ENCODE measurements at regions not wholly inside any gene's neighbourhood (a gene's known extent, or its start where the extent isn't known, plus 50 kb on each side); places are given as distances from the start of the nearest gene placed in this dataset.

- no peaks in the 10 kb centered on the region for H3K36me3 ChIP-seq
- H3K4me1 ChIP-seq (replicated peaks), result no peaks in the 10 kb centered on the region
- no peaks in the 10 kb centered on the region for H3K9me3 ChIP-seq (replicated peaks)
- DNase-seq (ENCODE audit: low read depth in 1 of 2, low spot score in 2 of 2), result no peak
- no peak overlapping the region for H3K27ac ChIP-seq
- no peaks in the 10 kb centered on the region for H3K27me3 ChIP-seq (replicated peaks)
- no peak overlapping the region for H3K4me3 ChIP-seq
Measured at GRCh38 chr13:55432814-55433213, 1707.9 kb upstream of the PRR20A start.

- no peak for DNase-seq (ENCODE audit: low read depth in 1 of 2, low spot score in 2 of 2)
- Histone ChIP-seq H3K27ac (no peak overlapping the region), H3K27me3 (replicated peaks) (no peaks in the 10 kb centered on the region), H3K9me3 (replicated peaks) (no peaks in the 10 kb centered on the region), H3K36me3 (no peaks in the 10 kb centered on the region), H3K4me1 (replicated peaks) (no peaks in the 10 kb centered on the region), H3K4me3 (no peak overlapping the region)
Measured at GRCh38 chr13:55437162-55437561, 1703.6 kb upstream of the PRR20A start.

- DNase-seq (ENCODE audit: low read depth in 1 of 2, low spot score in 2 of 2), result no peak
- H3K36me3 ChIP-seq, result no peaks in the 10 kb centered on the region
- no peak overlapping the region for H3K27ac ChIP-seq
- no peak overlapping the region for H3K4me3 ChIP-seq
- H3K27me3 ChIP-seq (replicated peaks), result no peaks in the 10 kb centered on the region
- H3K9me3 ChIP-seq (replicated peaks), result no peaks in the 10 kb centered on the region; the same call in 1 of the 2 replicates
- H3K4me1 ChIP-seq (replicated peaks), result no peaks in the 10 kb centered on the region
Measured at GRCh38 chr13:55439450-55439849, 1701.3 kb upstream of the PRR20A start.

- no peak for DNase-seq (ENCODE audit: low read depth in 1 of 2, low spot score in 2 of 2)
- Histone ChIP-seq H3K4me1 (replicated peaks) (no peaks in the 10 kb centered on the region), H3K27me3 (replicated peaks) (no peaks in the 10 kb centered on the region), H3K27ac (no peak overlapping the region), H3K36me3 (no peaks in the 10 kb centered on the region), H3K9me3 (replicated peaks) (no peaks in the 10 kb centered on the region; the same call in 1 of the 2 replicates), H3K4me3 (no peak overlapping the region)
Measured at GRCh38 chr13:55440465-55441085, 1700.1 kb upstream of the PRR20A start.

GRCh38 chr13:55464222-55464621, 1676.5 kb upstream of the PRR20A start:
- Histone ChIP-seq H3K4me3 (no peak overlapping the region), H3K27ac (no peak overlapping the region), H3K4me1 (replicated peaks) (no peaks in the 10 kb centered on the region), H3K27me3 (replicated peaks) (no peaks in the 10 kb centered on the region), H3K36me3 (no peaks in the 10 kb centered on the region), H3K9me3 (replicated peaks) (no peaks in the 10 kb centered on the region)
- no peak for DNase-seq (ENCODE audit: low read depth in 1 of 2, low spot score in 2 of 2)

GRCh38 chr13:55467476-55467875, 1673.2 kb upstream of the PRR20A start:
- no peak for DNase-seq (ENCODE audit: low read depth in 1 of 2, low spot score in 2 of 2)
- no peaks in the 10 kb centered on the region for H3K36me3 ChIP-seq
- H3K4me3 ChIP-seq, result no peak overlapping the region

GRCh38 chr13:55483626-55484158, 1657.0 kb upstream of the PRR20A start:
- H3K36me3 ChIP-seq, result no peaks in the 10 kb centered on the region
- H3K4me1 ChIP-seq (replicated peaks), result no peaks in the 10 kb centered on the region
- H3K4me3 ChIP-seq, result no peak overlapping the region
- DNase-seq (ENCODE audit: low read depth in 1 of 2, low spot score in 2 of 2), result no peak
- H3K9me3 ChIP-seq (replicated peaks), result no peaks in the 10 kb centered on the region
- no peak overlapping the region for H3K27ac ChIP-seq
- H3K27me3 ChIP-seq (replicated peaks), result no peaks in the 10 kb centered on the region

More at GRCh38 chr13:55467476-55467875, 1673.2 kb upstream of the PRR20A start:
- no peak overlapping the region for H3K27ac ChIP-seq
- no peaks in the 10 kb centered on the region for H3K4me1 ChIP-seq (replicated peaks)
- no peaks in the 10 kb centered on the region for H3K27me3 ChIP-seq (replicated peaks)
- no peaks in the 10 kb centered on the region for H3K9me3 ChIP-seq (replicated peaks)

- Histone ChIP-seq H3K36me3 (no peaks in the 10 kb centered on the region), H3K4me3 (no peak overlapping the region), H3K27me3 (replicated peaks) (no peaks in the 10 kb centered on the region), H3K4me1 (replicated peaks) (no peaks in the 10 kb centered on the region), H3K9me3 (replicated peaks) (no peaks in the 10 kb centered on the region), H3K27ac (no peak overlapping the region)
- no peak for DNase-seq (ENCODE audit: low read depth in 1 of 2, low spot score in 2 of 2)
Measured at GRCh38 chr13:55493297-55493696, 1647.4 kb upstream of the PRR20A start.

- Histone ChIP-seq H3K36me3 (no peaks in the 10 kb centered on the region), H3K9me3 (replicated peaks) (no peaks in the 10 kb centered on the region), H3K4me1 (replicated peaks) (no peaks in the 10 kb centered on the region), H3K4me3 (no peak overlapping the region), H3K27ac (no peak overlapping the region), H3K27me3 (replicated peaks) (no peaks in the 10 kb centered on the region)
- DNase-seq (ENCODE audit: low read depth in 1 of 2, low spot score in 2 of 2), result no peak
Measured at GRCh38 chr13:55497486-55497885, 1643.2 kb upstream of the PRR20A start.

GRCh38 chr13:55500694-55501093, 1640.0 kb upstream of the PRR20A start:
- Histone ChIP-seq H3K4me1 (replicated peaks) (no peaks in the 10 kb centered on the region), H3K9me3 (replicated peaks) (no peaks in the 10 kb centered on the region), H3K27ac (no peak overlapping the region), H3K4me3 (no peak overlapping the region), H3K36me3 (no peaks in the 10 kb centered on the region), H3K27me3 (replicated peaks) (no peaks in the 10 kb centered on the region)
- DNase-seq (ENCODE audit: low read depth in 1 of 2, low spot score in 2 of 2), result no peak

- Histone ChIP-seq H3K27ac (no peak overlapping the region), H3K4me3 (no peak overlapping the region), H3K4me1 (replicated peaks) (no peaks in the 10 kb centered on the region), H3K9me3 (replicated peaks) (no peaks in the 10 kb centered on the region), H3K36me3 (no peaks in the 10 kb centered on the region), H3K27me3 (replicated peaks) (no peaks in the 10 kb centered on the region)
- DNase-seq (ENCODE audit: low read depth in 1 of 2, low spot score in 2 of 2), result no peak
Measured at GRCh38 chr13:55516610-55517009, 1624.1 kb upstream of the PRR20A start.

- no peak for DNase-seq (ENCODE audit: low read depth in 1 of 2, low spot score in 2 of 2)
- H3K4me1 ChIP-seq (replicated peaks), result no peaks in the 10 kb centered on the region
- no peak overlapping the region for H3K4me3 ChIP-seq
- H3K36me3 ChIP-seq, result no peaks in the 10 kb centered on the region
- H3K27ac ChIP-seq, result no peak overlapping the region
- H3K27me3 ChIP-seq (replicated peaks), result no peaks in the 10 kb centered on the region
- no peaks in the 10 kb centered on the region for H3K9me3 ChIP-seq (replicated peaks)
Measured at GRCh38 chr13:55517312-55517711, 1623.4 kb upstream of the PRR20A start.

- no peaks in the 10 kb centered on the region for H3K36me3 ChIP-seq
- no peak for DNase-seq (ENCODE audit: low read depth in 1 of 2, low spot score in 2 of 2)
- no peaks in the 10 kb centered on the region for H3K27me3 ChIP-seq (replicated peaks)
- no peaks in the 10 kb centered on the region for H3K4me1 ChIP-seq (replicated peaks)
- H3K27ac ChIP-seq, result no peak overlapping the region
- H3K4me3 ChIP-seq, result no peak overlapping the region
- H3K9me3 ChIP-seq (replicated peaks), result no peaks in the 10 kb centered on the region
Measured at GRCh38 chr13:55528434-55528833, 1612.3 kb upstream of the PRR20A start.

- H3K4me1 ChIP-seq (replicated peaks), result no peaks in the 10 kb centered on the region
- H3K27ac ChIP-seq, result no peak overlapping the region
- no peaks in the 10 kb centered on the region for H3K36me3 ChIP-seq
- H3K9me3 ChIP-seq (replicated peaks), result no peaks in the 10 kb centered on the region
- DNase-seq (ENCODE audit: low read depth in 1 of 2, low spot score in 2 of 2), result no peak
- no peaks in the 10 kb centered on the region for H3K27me3 ChIP-seq (replicated peaks)
- H3K4me3 ChIP-seq, result no peak overlapping the region
Measured at GRCh38 chr13:55534306-55534705, 1606.4 kb upstream of the PRR20A start.

- H3K9me3 ChIP-seq (replicated peaks), result no peaks in the 10 kb centered on the region
- H3K27ac ChIP-seq, result no peak overlapping the region
- H3K4me1 ChIP-seq (replicated peaks), result no peaks in the 10 kb centered on the region
- no peaks in the 10 kb centered on the region for H3K36me3 ChIP-seq
- H3K4me3 ChIP-seq, result no peak overlapping the region
- no peaks in the 10 kb centered on the region for H3K27me3 ChIP-seq (replicated peaks)
- no peak for DNase-seq (ENCODE audit: low read depth in 1 of 2, low spot score in 2 of 2)
Measured at GRCh38 chr13:55538424-55538823, 1602.3 kb upstream of the PRR20A start.
